ENCODE measurements at regions not wholly inside any gene's neighbourhood (a gene's known extent, or its start where the extent isn't known, plus 50 kb on each side); places are given as distances from the start of the nearest gene placed in this dataset.

- no peaks in the 10 kb centered on the region for H3K9me2 ChIP-seq (replicated peaks; ENCODE audit: low read depth, low read length)
- H3K79me2 ChIP-seq (ENCODE audit: insufficient read depth, low read length): no peaks in the 10 kb centered on the region
- no peaks in the 10 kb centered on the region for H3F3A ChIP-seq (ENCODE audit: low read depth)
- no peak overlapping the region for H3K9ac ChIP-seq (ENCODE audit: low read depth, low read length, poor library complexity, severe bottlenecking)
- no peak overlapping the region for H3K4me2 ChIP-seq (ENCODE audit: low read depth, low read length, poor library complexity, severe bottlenecking)
- H3K4me3 ChIP-seq (ENCODE audit: low read length, poor library complexity, severe bottlenecking): no peak overlapping the region
- H2AFZ ChIP-seq (ENCODE audit: low read length): no peak overlapping the region
- H3K36me3 ChIP-seq (ENCODE audit: insufficient read depth, low read length): no peaks in the 10 kb centered on the region
- H3K27me3 ChIP-seq (ENCODE audit: insufficient read depth, low read length, poor library complexity, severe bottlenecking): no peaks in the 10 kb centered on the region
- H3K9me3 ChIP-seq (ENCODE audit: insufficient read depth, low read depth, low read length): no peaks in the 10 kb centered on the region
- no peak for TF ChIP-seq CTCF (conservative IDR thresholded peaks at IDR 0.05; ENCODE audit: low read length)
- no peak for TF ChIP-seq EZH2phosphoT487 (IDR thresholded peaks at IDR 0.05; ENCODE audit: borderline replicate concordance)
- no peaks in the 10 kb centered on the region for H3K4me1 ChIP-seq (ENCODE audit: insufficient read depth, low read length, poor library complexity, severe bottlenecking)
- no peaks in the 10 kb centered on the region for H4K20me1 ChIP-seq (ENCODE audit: insufficient read depth, low read length, poor library complexity, severe bottlenecking)
These were observed 503.7 kb upstream of the SULF2 start for GRCh38 chr20:48288930-48289507.

DNA sequence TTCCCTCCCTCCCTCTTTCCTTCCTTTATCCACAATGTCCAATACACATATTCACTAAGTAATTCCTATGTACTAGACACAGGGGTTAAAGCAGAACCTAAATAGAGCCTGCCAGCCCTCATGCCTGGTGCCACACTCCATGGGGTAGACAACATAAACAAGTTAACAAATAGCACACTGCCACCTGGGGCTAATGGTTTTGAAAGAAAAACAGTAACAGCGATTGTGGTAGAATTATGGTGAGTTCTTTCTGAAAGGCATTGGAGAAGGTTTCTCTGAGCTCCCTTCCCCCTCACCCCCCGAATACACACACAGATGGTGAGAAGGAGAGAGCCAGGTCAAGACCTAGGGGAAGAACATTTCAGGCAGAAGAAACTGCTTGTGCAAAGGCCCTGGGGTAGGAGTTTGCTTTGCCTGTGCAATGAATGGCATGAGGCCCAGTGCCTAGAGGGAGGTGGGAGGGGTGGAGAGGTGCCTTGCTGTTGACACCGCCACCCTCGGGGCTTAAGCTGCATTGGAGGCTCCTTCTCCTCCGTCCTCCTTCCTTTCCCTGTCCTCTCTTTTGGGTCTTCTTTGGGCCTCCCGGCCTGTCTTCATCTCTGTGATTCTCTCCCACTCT is 502.4 kb upstream of the SULF2 start:
- H3K4me2 ChIP-seq (ENCODE audit: low read depth, low read length, poor library complexity, severe bottlenecking): no peak overlapping the region

DNA sequence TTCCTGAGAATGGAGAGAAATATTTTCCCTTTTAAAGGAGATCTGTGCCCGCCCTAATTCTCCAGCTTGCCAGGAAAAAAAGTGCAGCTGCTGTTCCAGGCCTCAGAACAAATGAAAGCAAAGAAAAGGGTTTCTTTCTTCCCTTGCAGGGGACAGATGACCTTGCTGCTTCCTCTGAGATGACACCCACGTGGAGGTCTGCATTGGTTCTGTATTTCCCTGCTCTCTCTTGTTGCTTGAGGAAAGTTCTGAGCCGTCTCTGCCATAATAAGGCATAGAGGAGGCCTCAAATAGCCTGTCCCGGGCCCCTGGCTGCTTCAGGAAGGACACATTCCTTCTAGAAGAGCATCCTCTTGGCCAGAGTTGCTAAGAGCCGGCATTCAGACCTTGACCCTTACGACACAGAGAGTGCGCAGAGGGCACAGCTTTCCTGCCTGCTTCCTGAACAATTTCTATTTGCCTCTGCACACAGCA is 501.8 kb upstream of the SULF2 start:
- H3K9me2 ChIP-seq (replicated peaks; ENCODE audit: low read depth, low read length): no peaks in the 10 kb centered on the region
- H3K9me3 ChIP-seq (ENCODE audit: insufficient read depth, low read depth, low read length): no peaks in the 10 kb centered on the region
- H2AFZ ChIP-seq (ENCODE audit: low read length): no peak overlapping the region
- H3K27me3 ChIP-seq (ENCODE audit: insufficient read depth, low read length, poor library complexity, severe bottlenecking): no peaks in the 10 kb centered on the region
- H3K36me3 ChIP-seq (ENCODE audit: insufficient read depth, low read length): no peaks in the 10 kb centered on the region
- H3F3A ChIP-seq (ENCODE audit: low read depth): no peaks in the 10 kb centered on the region
- no peaks in the 10 kb centered on the region for H3K79me2 ChIP-seq (ENCODE audit: insufficient read depth, low read length)
- no peak overlapping the region for H3K4me3 ChIP-seq (ENCODE audit: low read length, poor library complexity, severe bottlenecking)
- H3K4me1 ChIP-seq (ENCODE audit: insufficient read depth, low read length, poor library complexity, severe bottlenecking): no peaks in the 10 kb centered on the region
- no peaks in the 10 kb centered on the region for H4K20me1 ChIP-seq (ENCODE audit: insufficient read depth, low read length, poor library complexity, severe bottlenecking)
- TF ChIP-seq CTCF (conservative IDR thresholded peaks at IDR 0.05; ENCODE audit: low read length): no peak
- TF ChIP-seq EZH2phosphoT487 (IDR thresholded peaks at IDR 0.05; ENCODE audit: borderline replicate concordance): no peak
- H3K9ac ChIP-seq (ENCODE audit: low read depth, low read length, poor library complexity, severe bottlenecking): no peak overlapping the region
- H3K4me2 ChIP-seq (ENCODE audit: low read depth, low read length, poor library complexity, severe bottlenecking): no peak overlapping the region

More for the DNA sequence above, 502.4 kb upstream of the SULF2 start:
- Histone ChIP-seq H3K36me3 (ENCODE audit: insufficient read depth, low read length) (no peaks in the 10 kb centered on the region), H3K4me3 (ENCODE audit: low read length, poor library complexity, severe bottlenecking) (no peak overlapping the region), H2AFZ (ENCODE audit: low read length) (no peak overlapping the region), H3K9ac (ENCODE audit: low read depth, low read length, poor library complexity, severe bottlenecking) (no peak overlapping the region), H3K9me2 (replicated peaks; ENCODE audit: low read depth, low read length) (no peaks in the 10 kb centered on the region), H3K9me3 (ENCODE audit: insufficient read depth, low read depth, low read length) (no peaks in the 10 kb centered on the region), H3K4me1 (ENCODE audit: insufficient read depth, low read length, poor library complexity, severe bottlenecking) (no peaks in the 10 kb centered on the region), H3K79me2 (ENCODE audit: insufficient read depth, low read length) (no peaks in the 10 kb centered on the region), H3F3A (ENCODE audit: low read depth) (no peaks in the 10 kb centered on the region), H3K27me3 (ENCODE audit: insufficient read depth, low read length, poor library complexity, severe bottlenecking) (no peaks in the 10 kb centered on the region), H4K20me1 (ENCODE audit: insufficient read depth, low read length, poor library complexity, severe bottlenecking) (no peaks in the 10 kb centered on the region)
- no peak for TF ChIP-seq CTCF (conservative IDR thresholded peaks at IDR 0.05; ENCODE audit: low read length)
- TF ChIP-seq EZH2phosphoT487 (IDR thresholded peaks at IDR 0.05; ENCODE audit: borderline replicate concordance): no peak
